ENCODE measurements at regions not wholly inside any gene's neighbourhood (a gene's known extent, or its start where the extent isn't known, plus 50 kb on each side); places are given as distances from the start of the nearest gene placed in this dataset.

DNA sequence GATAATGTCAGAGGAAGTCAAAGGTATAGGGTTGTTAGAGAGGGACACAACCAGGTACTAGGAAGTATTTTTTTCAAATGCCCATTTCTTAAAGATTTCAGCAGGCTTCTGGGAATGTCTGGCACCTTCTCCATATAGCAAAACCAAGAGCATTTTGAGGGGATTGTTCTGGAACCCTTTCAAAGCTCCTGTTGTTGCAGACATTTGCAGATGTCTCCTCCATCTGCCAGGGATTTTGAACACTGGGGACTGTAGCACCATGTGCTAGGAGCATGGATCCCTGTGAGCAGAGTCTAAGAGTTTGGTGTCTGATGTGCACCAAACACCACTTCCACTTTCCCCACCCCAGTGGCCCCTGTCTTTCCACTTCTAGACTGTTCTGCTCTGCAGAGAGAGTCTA, 206.0 kb upstream of the KBTBD8 start:
- Histone ChIP-seq H3K4me3 (ENCODE audit: low read length) (no peak overlapping the region), H3K4me2 (ENCODE audit: low read depth, low read length) (no peak overlapping the region), H3K9ac (ENCODE audit: low read length) (no peak overlapping the region), H3K79me2 (ENCODE audit: low read length) (no peaks in the 10 kb centered on the region), H3K36me3 (replicated peaks; ENCODE audit: insufficient read depth, low read length) (no peaks in the 10 kb centered on the region), H3K27ac (ENCODE audit: low read length) (no peak overlapping the region), H4K20me1 (ENCODE audit: insufficient read depth, low read length) (no peaks in the 10 kb centered on the region), H3K9me2 (replicated peaks; ENCODE audit: insufficient read depth, low read length) (no peaks in the 10 kb centered on the region), H3K4me1 (ENCODE audit: low read length) (no peaks in the 10 kb centered on the region), H3K9me3 (replicated peaks; ENCODE audit: insufficient read depth, low read length) (no peaks in the 10 kb centered on the region), H2AFZ (ENCODE audit: low read length) (no peak overlapping the region), H3K27me3 (replicated peaks; ENCODE audit: insufficient read depth, low read length) (no peaks in the 10 kb centered on the region), H3F3A (ENCODE audit: insufficient read depth, low read length) (no peaks in the 10 kb centered on the region)
- DNase-seq, result no peak
- no peak for TF ChIP-seq EZH2 (optimal IDR thresholded peaks at IDR 0.05; ENCODE audit: low read depth, low read length)
- TF ChIP-seq EZH2phosphoT487 (IDR thresholded peaks at IDR 0.05; ENCODE audit: low read length), result no peak
- TF ChIP-seq CTCF (IDR thresholded peaks at IDR 0.05; ENCODE audit: low read length), result no peak

GRCh38 chr3:66795365-66795764, 202.7 kb upstream of the KBTBD8 start:
- H3F3A ChIP-seq (ENCODE audit: insufficient read depth, low read length), result no peaks in the 10 kb centered on the region
- no peak overlapping the region for H3K4me2 ChIP-seq (ENCODE audit: low read depth, low read length)
- DNase-seq, result no peak
- H3K79me2 ChIP-seq (ENCODE audit: low read length), result no peaks in the 10 kb centered on the region
- no peaks in the 10 kb centered on the region for H3K4me1 ChIP-seq (ENCODE audit: low read length)
- no peak overlapping the region for H3K27ac ChIP-seq (ENCODE audit: low read length)
- no peak overlapping the region for H3K9ac ChIP-seq (ENCODE audit: low read length)
- no peak overlapping the region for H3K4me3 ChIP-seq (ENCODE audit: low read length)
- H3K9me3 ChIP-seq (replicated peaks; ENCODE audit: insufficient read depth, low read length), result no peaks in the 10 kb centered on the region
- no peaks in the 10 kb centered on the region for H3K36me3 ChIP-seq (replicated peaks; ENCODE audit: insufficient read depth, low read length)
- no peak overlapping the region for H2AFZ ChIP-seq (ENCODE audit: low read length)
- no peaks in the 10 kb centered on the region for H3K9me2 ChIP-seq (replicated peaks; ENCODE audit: insufficient read depth, low read length)
- H3K27me3 ChIP-seq (replicated peaks; ENCODE audit: insufficient read depth, low read length), result no peaks in the 10 kb centered on the region
- no peaks in the 10 kb centered on the region for H4K20me1 ChIP-seq (ENCODE audit: insufficient read depth, low read length)
- TF ChIP-seq EZH2phosphoT487 (IDR thresholded peaks at IDR 0.05; ENCODE audit: low read length) (no peak), CTCF (IDR thresholded peaks at IDR 0.05; ENCODE audit: low read length) (no peak), EZH2 (optimal IDR thresholded peaks at IDR 0.05; ENCODE audit: low read depth, low read length) (no peak)

DNA sequence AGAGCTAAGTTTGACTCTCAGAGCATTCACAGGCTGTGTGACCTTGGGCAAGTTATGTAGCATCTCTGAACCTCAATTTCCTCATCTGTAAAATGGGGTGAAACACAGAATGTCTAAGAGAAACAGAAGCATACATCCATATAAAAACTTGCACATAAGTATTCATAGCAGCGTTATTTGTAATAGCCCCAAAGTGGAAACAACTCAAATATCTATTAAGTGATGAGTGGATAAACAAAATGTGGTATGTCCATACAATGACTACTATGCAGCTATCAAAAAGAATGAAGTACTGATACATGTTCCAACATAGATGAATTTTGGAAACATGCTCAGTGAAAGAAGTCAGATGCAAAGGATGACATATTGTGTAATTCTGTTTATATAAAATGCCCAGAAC, 201.8 kb upstream of the KBTBD8 start:
- no peak overlapping the region for H3K9ac ChIP-seq (ENCODE audit: low read length)
- H3K27ac ChIP-seq (ENCODE audit: low read length), result no peak overlapping the region
- no peaks in the 10 kb centered on the region for H3K36me3 ChIP-seq (replicated peaks; ENCODE audit: insufficient read depth, low read length)
- DNase-seq, result no peak
- no peaks in the 10 kb centered on the region for H3K79me2 ChIP-seq (ENCODE audit: low read length)
- no peak overlapping the region for H2AFZ ChIP-seq (ENCODE audit: low read length)
- H3F3A ChIP-seq (ENCODE audit: insufficient read depth, low read length), result no peaks in the 10 kb centered on the region
- no peaks in the 10 kb centered on the region for H3K9me2 ChIP-seq (replicated peaks; ENCODE audit: insufficient read depth, low read length)
- no peaks in the 10 kb centered on the region for H4K20me1 ChIP-seq (ENCODE audit: insufficient read depth, low read length)
- no peak overlapping the region for H3K4me3 ChIP-seq (ENCODE audit: low read length)
- no peaks in the 10 kb centered on the region for H3K9me3 ChIP-seq (replicated peaks; ENCODE audit: insufficient read depth, low read length)
- H3K4me2 ChIP-seq (ENCODE audit: low read depth, low read length), result no peak overlapping the region
- TF ChIP-seq EZH2phosphoT487 (IDR thresholded peaks at IDR 0.05; ENCODE audit: low read length) (no peak), CTCF (IDR thresholded peaks at IDR 0.05; ENCODE audit: low read length) (no peak), EZH2 (optimal IDR thresholded peaks at IDR 0.05; ENCODE audit: low read depth, low read length) (no peak)
- no peaks in the 10 kb centered on the region for H3K4me1 ChIP-seq (ENCODE audit: low read length)
- no peaks in the 10 kb centered on the region for H3K27me3 ChIP-seq (replicated peaks; ENCODE audit: insufficient read depth, low read length)
